H1 (cell line): ENCODE measurements at regions not wholly inside any gene's neighbourhood (a gene's known extent, or its start where the extent isn't known, plus 50 kb on each side); places are given as distances from the start of the nearest gene placed in this dataset.

Experiments used
- POLR2A ChIP-seq, 2 experiments: IDR thresholded peaks; 1 replicate in 1 of 2; 2 replicates in 1 of 2; pipeline ENCODE4 v1.6.1; 2011; ENCODE audit warnings: low read depth in 2 of 2, low read length in 2 of 2, mild to moderate bottlenecking in 2 of 2; ENCODE audit errors: control extremely low read depth in 1 of 2
- TF ChIP-seq, protein P1 (sequence below), 3 experiments: IDR thresholded peaks; 1 replicate in 2 of 3; 2 replicates in 1 of 3; pipeline versions ENCODE4 v1.5.1 to v1.6.1; 2011; ENCODE audit warnings: low read length in 3 of 3, mild to moderate bottlenecking in 3 of 3, inconsistent platforms in 2 of 3, low read depth in 1 of 3, moderate library complexity in 1 of 3; ENCODE audit not compliant: insufficient read depth in 1 of 3; ENCODE audit errors: control extremely low read depth in 1 of 3

DNA sequence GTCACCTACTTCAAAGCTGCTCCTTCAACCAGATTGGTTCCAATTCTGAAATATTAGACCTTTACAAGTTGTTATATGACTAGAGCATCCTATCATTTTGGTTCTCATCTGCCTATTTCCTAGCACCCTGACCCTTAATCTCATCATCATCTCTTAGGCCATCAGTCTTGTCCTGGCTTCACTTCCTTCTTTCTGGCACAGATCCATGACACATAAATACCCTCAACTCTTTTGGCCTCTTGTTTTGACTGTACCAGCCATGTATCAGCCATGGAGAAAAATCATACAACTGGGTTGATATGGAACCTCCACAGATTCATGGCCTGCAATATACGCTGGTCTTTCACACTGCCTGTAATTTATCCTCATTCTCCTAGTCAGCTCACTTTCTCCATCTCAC is 123.1 kb upstream of the FBXL17 start:
- TF ChIP-seq, protein P1, sequence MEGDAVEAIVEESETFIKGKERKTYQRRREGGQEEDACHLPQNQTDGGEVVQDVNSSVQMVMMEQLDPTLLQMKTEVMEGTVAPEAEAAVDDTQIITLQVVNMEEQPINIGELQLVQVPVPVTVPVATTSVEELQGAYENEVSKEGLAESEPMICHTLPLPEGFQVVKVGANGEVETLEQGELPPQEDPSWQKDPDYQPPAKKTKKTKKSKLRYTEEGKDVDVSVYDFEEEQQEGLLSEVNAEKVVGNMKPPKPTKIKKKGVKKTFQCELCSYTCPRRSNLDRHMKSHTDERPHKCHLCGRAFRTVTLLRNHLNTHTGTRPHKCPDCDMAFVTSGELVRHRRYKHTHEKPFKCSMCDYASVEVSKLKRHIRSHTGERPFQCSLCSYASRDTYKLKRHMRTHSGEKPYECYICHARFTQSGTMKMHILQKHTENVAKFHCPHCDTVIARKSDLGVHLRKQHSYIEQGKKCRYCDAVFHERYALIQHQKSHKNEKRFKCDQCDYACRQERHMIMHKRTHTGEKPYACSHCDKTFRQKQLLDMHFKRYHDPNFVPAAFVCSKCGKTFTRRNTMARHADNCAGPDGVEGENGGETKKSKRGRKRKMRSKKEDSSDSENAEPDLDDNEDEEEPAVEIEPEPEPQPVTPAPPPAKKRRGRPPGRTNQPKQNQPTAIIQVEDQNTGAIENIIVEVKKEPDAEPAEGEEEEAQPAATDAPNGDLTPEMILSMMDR (IDR thresholded peaks at IDR 0.05; ENCODE audit: control extremely low read depth in 1 of 3, insufficient read depth in 1 of 3, low read depth in 1 of 3, low read length in 3 of 3) = no peak
- TF ChIP-seq POLR2A (IDR thresholded peaks at IDR 0.05; ENCODE audit: control extremely low read depth in 1 of 2, low read depth in 2 of 2, low read length in 2 of 2) = no peak
